ENCODE measurements at regions not wholly inside any gene's neighbourhood (a gene's known extent, or its start where the extent isn't known, plus 50 kb on each side); places are given as distances from the start of the nearest gene placed in this dataset.

- no peak overlapping the region for H3K4me3 ChIP-seq (ENCODE audit: low read depth in 1 of 2, low read length in 2 of 2)
- no peaks in the 10 kb centered on the region for H3K27me3 ChIP-seq (ENCODE audit: control insufficient read depth in 1 of 2, insufficient read depth in 2 of 2, low read length in 2 of 2)
- H3K27ac ChIP-seq (ENCODE audit: low read depth, low read length), result no peak overlapping the region
- H3K36me3 ChIP-seq (ENCODE audit: control insufficient read depth in 1 of 2, insufficient read depth in 2 of 2, low read length in 2 of 2), result no peaks in the 10 kb centered on the region
- H3K9ac ChIP-seq (ENCODE audit: low read depth in 1 of 2, low read length in 2 of 2), result no peak overlapping the region
- peaks cover 4 to 13% of the 10 kb centered on the region in 2 donors for H3K4me1 ChIP-seq (ENCODE audit: control insufficient read depth in 1 of 2, insufficient read depth in 2 of 2, low read length in 2 of 2)
- H3K9me3 ChIP-seq (ENCODE audit: control insufficient read depth in 1 of 2, low read length in 2 of 2), result no peaks in the 10 kb centered on the region
Measured at GRCh38 chr7:128171-129080, 63.9 kb upstream of the FAM20C start.

DNA sequence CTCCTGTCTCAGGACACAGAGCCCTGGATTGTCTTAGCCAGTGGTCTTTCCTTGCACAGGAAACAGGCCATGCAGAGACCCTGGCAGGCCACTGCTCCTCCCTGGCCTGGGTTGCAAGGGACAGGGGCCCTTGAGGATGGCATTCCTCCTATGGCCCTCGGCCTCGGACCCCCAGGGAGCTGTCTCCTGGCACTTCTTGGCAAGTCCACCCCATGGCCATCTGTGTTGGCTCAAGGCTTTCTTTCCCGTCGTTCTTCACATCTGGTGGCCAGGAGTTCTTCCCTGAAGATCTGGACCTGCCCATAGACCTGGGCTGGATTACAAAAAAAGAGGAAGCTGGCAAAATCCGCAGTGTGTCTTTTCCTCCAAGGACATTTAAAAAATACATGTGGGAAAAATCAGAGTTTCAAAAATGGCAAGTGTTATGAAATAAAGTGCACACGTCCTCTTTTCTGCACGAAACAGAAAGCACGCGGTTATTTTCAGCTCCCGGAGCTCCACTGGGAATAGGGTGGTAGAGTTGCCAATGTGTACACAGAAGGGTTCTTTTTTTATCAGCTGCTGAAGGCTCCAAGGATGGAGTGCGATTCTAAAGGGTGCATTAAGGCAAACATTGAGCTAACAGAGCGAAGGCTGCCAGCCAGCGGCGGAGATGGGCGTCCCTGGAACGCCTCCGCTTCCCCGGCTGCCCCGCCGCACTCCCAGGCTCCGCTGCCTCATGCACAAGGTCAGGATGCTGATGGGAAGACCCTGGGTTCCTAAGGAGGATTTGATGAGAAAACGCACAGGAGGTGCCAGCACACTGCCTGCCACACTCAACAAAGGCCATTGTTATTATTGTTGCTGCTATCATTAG is 62.8 kb upstream of the FAM20C start:
- Histone ChIP-seq H3K4me3 (ENCODE audit: low read depth in 1 of 2, low read length in 2 of 2) (no peak overlapping the region), H3K36me3 (ENCODE audit: control insufficient read depth in 1 of 2, insufficient read depth in 2 of 2, low read length in 2 of 2) (no peaks in the 10 kb centered on the region), H3K9me3 (ENCODE audit: control insufficient read depth in 1 of 2, low read length in 2 of 2) (no peaks in the 10 kb centered on the region), H3K27ac (ENCODE audit: low read depth, low read length) (no peak overlapping the region), H3K27me3 (ENCODE audit: control insufficient read depth in 1 of 2, insufficient read depth in 2 of 2, low read length in 2 of 2) (no peaks in the 10 kb centered on the region), H3K9ac (ENCODE audit: low read depth in 1 of 2, low read length in 2 of 2) (no peak overlapping the region), H3K4me1 (ENCODE audit: control insufficient read depth in 1 of 2, insufficient read depth in 2 of 2, low read length in 2 of 2) (peaks cover 4 to 13% of the 10 kb centered on the region in 2 donors)

GRCh38 chr7:130222-130572 is 62.2 kb upstream of the FAM20C start:
- no peaks in the 10 kb centered on the region for H3K36me3 ChIP-seq (ENCODE audit: control insufficient read depth in 1 of 2, insufficient read depth in 2 of 2, low read length in 2 of 2)
- no peaks in the 10 kb centered on the region for H3K9me3 ChIP-seq (ENCODE audit: control insufficient read depth in 1 of 2, low read length in 2 of 2)
- H3K27me3 ChIP-seq (ENCODE audit: control insufficient read depth in 1 of 2, insufficient read depth in 2 of 2, low read length in 2 of 2), result no peaks in the 10 kb centered on the region
- no peak overlapping the region for H3K27ac ChIP-seq (ENCODE audit: low read depth, low read length)
- peaks cover 4 to 13% of the 10 kb centered on the region in 2 donors for H3K4me1 ChIP-seq (ENCODE audit: control insufficient read depth in 1 of 2, insufficient read depth in 2 of 2, low read length in 2 of 2)
- no peak overlapping the region for H3K4me3 ChIP-seq (ENCODE audit: low read depth in 1 of 2, low read length in 2 of 2)
- no peak overlapping the region for H3K9ac ChIP-seq (ENCODE audit: low read depth in 1 of 2, low read length in 2 of 2)

GRCh38 chr7:130875-131780 is 61.2 kb upstream of the FAM20C start:
- H3K4me1 ChIP-seq (ENCODE audit: control insufficient read depth in 1 of 2, insufficient read depth in 2 of 2, low read length in 2 of 2), result peaks cover 4 to 13% of the 10 kb centered on the region in 2 donors
- H3K9ac ChIP-seq (ENCODE audit: low read depth in 1 of 2, low read length in 2 of 2), result no peak overlapping the region
- H3K27ac ChIP-seq (ENCODE audit: low read depth, low read length), result no peak overlapping the region
- H3K36me3 ChIP-seq (ENCODE audit: control insufficient read depth in 1 of 2, insufficient read depth in 2 of 2, low read length in 2 of 2), result no peaks in the 10 kb centered on the region
- no peaks in the 10 kb centered on the region for H3K9me3 ChIP-seq (ENCODE audit: control insufficient read depth in 1 of 2, low read length in 2 of 2)
- H3K4me3 ChIP-seq (ENCODE audit: low read depth in 1 of 2, low read length in 2 of 2), result no peak overlapping the region
- no peaks in the 10 kb centered on the region for H3K27me3 ChIP-seq (ENCODE audit: control insufficient read depth in 1 of 2, insufficient read depth in 2 of 2, low read length in 2 of 2)

GRCh38 chr7:131781-132482 is 60.4 kb upstream of the FAM20C start:
- Histone ChIP-seq H3K36me3 (ENCODE audit: control insufficient read depth in 1 of 2, insufficient read depth in 2 of 2, low read length in 2 of 2) (no peaks in the 10 kb centered on the region), H3K9ac (ENCODE audit: low read depth in 1 of 2, low read length in 2 of 2) (no peak overlapping the region), H3K27me3 (ENCODE audit: control insufficient read depth in 1 of 2, insufficient read depth in 2 of 2, low read length in 2 of 2) (no peaks in the 10 kb centered on the region), H3K4me1 (ENCODE audit: control insufficient read depth in 1 of 2, insufficient read depth in 2 of 2, low read length in 2 of 2) (peaks cover 4 to 13% of the 10 kb centered on the region in 2 donors), H3K4me3 (ENCODE audit: low read depth in 1 of 2, low read length in 2 of 2) (no peak overlapping the region), H3K27ac (ENCODE audit: low read depth, low read length) (no peak overlapping the region), H3K9me3 (ENCODE audit: control insufficient read depth in 1 of 2, low read length in 2 of 2) (no peaks in the 10 kb centered on the region)

DNA sequence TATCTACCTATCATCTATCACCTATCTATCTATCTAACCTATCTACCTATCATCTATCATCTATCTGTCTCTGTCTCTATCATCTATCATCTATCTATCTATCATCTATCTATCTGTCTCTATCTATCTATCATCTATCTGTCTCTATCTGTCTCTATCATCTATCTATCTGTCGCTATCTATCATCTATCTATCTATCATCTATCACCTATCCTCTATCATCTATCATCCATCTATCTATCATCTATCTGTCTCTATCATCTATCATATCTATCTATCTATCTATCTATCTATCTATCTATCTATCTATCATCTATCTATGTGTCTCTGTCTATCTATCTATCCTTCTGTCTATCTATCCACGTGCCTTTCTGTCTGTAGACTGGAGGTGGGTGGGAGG is 59.5 kb upstream of the FAM20C start:
- H3K27me3 ChIP-seq (ENCODE audit: control insufficient read depth in 1 of 2, insufficient read depth in 2 of 2, low read length in 2 of 2), result no peaks in the 10 kb centered on the region
- no peak overlapping the region for H3K9ac ChIP-seq (ENCODE audit: low read depth in 1 of 2, low read length in 2 of 2)
- no peaks in the 10 kb centered on the region for H3K9me3 ChIP-seq (ENCODE audit: control insufficient read depth in 1 of 2, low read length in 2 of 2)
- no peak overlapping the region for H3K4me3 ChIP-seq (ENCODE audit: low read depth in 1 of 2, low read length in 2 of 2)
- peaks cover 4 to 13% of the 10 kb centered on the region in 2 donors for H3K4me1 ChIP-seq (ENCODE audit: control insufficient read depth in 1 of 2, insufficient read depth in 2 of 2, low read length in 2 of 2)
- no peaks in the 10 kb centered on the region for H3K36me3 ChIP-seq (ENCODE audit: control insufficient read depth in 1 of 2, insufficient read depth in 2 of 2, low read length in 2 of 2)
- no peak overlapping the region for H3K27ac ChIP-seq (ENCODE audit: low read depth, low read length)

- Histone ChIP-seq H3K9ac (ENCODE audit: low read depth in 1 of 2, low read length in 2 of 2) (no peak overlapping the region), H3K4me1 (ENCODE audit: control insufficient read depth in 1 of 2, insufficient read depth in 2 of 2, low read length in 2 of 2) (peaks cover 4 to 13% of the 10 kb centered on the region in 2 donors), H3K27ac (ENCODE audit: low read depth, low read length) (no peak overlapping the region), H3K9me3 (ENCODE audit: control insufficient read depth in 1 of 2, low read length in 2 of 2) (no peaks in the 10 kb centered on the region), H3K27me3 (ENCODE audit: control insufficient read depth in 1 of 2, insufficient read depth in 2 of 2, low read length in 2 of 2) (no peaks in the 10 kb centered on the region), H3K36me3 (ENCODE audit: control insufficient read depth in 1 of 2, insufficient read depth in 2 of 2, low read length in 2 of 2) (no peaks in the 10 kb centered on the region), H3K4me3 (ENCODE audit: low read depth in 1 of 2, low read length in 2 of 2) (no peak overlapping the region)
Measured at GRCh38 chr7:133470-133869, 58.9 kb upstream of the FAM20C start.

GRCh38 chr7:134029-134428 is 58.3 kb upstream of the FAM20C start:
- no peak overlapping the region for H3K27ac ChIP-seq (ENCODE audit: low read depth, low read length)
- H3K4me3 ChIP-seq (ENCODE audit: low read depth in 1 of 2, low read length in 2 of 2), result no peak overlapping the region
- H3K9ac ChIP-seq (ENCODE audit: low read depth in 1 of 2, low read length in 2 of 2), result no peak overlapping the region
- no peaks in the 10 kb centered on the region for H3K36me3 ChIP-seq (ENCODE audit: control insufficient read depth in 1 of 2, insufficient read depth in 2 of 2, low read length in 2 of 2)
- peaks cover 4 to 13% of the 10 kb centered on the region in 2 donors for H3K4me1 ChIP-seq (ENCODE audit: control insufficient read depth in 1 of 2, insufficient read depth in 2 of 2, low read length in 2 of 2)
- no peaks in the 10 kb centered on the region for H3K9me3 ChIP-seq (ENCODE audit: control insufficient read depth in 1 of 2, low read length in 2 of 2)
- no peaks in the 10 kb centered on the region for H3K27me3 ChIP-seq (ENCODE audit: control insufficient read depth in 1 of 2, insufficient read depth in 2 of 2, low read length in 2 of 2)

DNA sequence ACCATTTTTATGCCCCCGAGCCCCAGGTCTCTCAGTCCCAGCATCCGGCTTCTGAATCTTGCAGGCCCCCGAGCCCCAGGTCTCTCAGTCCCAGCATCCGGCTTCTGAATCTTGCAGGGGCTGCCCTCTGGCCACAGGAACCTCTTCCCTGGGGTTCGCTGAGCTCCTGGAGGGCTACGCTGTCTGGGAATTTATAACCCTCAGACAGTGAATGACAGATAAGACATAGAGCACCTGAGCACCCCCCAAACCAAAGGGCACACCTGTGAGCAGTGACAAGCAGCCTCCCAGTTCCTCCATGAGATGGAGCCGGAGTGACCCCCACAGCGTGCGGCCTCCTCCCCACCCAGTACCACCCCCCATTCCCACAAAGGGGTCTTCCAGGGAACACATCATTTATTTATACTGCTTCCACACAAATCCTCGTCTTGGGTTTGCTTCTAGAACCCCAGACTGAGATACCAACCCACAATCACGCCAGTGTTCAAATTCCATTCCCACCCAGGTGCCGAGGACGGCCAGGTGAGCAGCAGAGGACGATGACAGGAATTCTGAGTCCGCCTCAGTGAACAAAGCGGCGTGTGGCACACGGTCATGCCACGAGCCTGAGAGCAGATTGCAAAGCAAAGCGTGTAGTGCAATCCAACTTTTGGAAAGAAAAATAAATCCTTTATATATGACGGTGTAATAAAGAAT is 57.7 kb upstream of the FAM20C start:
- Histone ChIP-seq H3K27ac (ENCODE audit: low read depth, low read length) (no peak overlapping the region), H3K4me3 (ENCODE audit: low read depth in 1 of 2, low read length in 2 of 2) (no peak overlapping the region), H3K36me3 (ENCODE audit: control insufficient read depth in 1 of 2, insufficient read depth in 2 of 2, low read length in 2 of 2) (no peaks in the 10 kb centered on the region), H3K27me3 (ENCODE audit: control insufficient read depth in 1 of 2, insufficient read depth in 2 of 2, low read length in 2 of 2) (no peaks in the 10 kb centered on the region), H3K4me1 (ENCODE audit: control insufficient read depth in 1 of 2, insufficient read depth in 2 of 2, low read length in 2 of 2) (peaks cover 4 to 13% of the 10 kb centered on the region in 2 donors), H3K9ac (ENCODE audit: low read depth in 1 of 2, low read length in 2 of 2) (no peak overlapping the region), H3K9me3 (ENCODE audit: control insufficient read depth in 1 of 2, low read length in 2 of 2) (no peaks in the 10 kb centered on the region)
